Astrocyte of the spinal cord (primary cell): ENCODE measurements at regions not wholly inside any gene's neighbourhood (a gene's known extent, or its start where the extent isn't known, plus 50 kb on each side); places are given as distances from the start of the nearest gene placed in this dataset.

Experiments
- DNase-seq: peaks from one replicate; pipeline ENCODE4 v3.0.0; 2011; ENCODE audit warnings: low read depth, low spot score
- H3K4me3 ChIP-seq: 2 replicates; pipeline ENCODE4 v1.5.1; 2011; ENCODE audit warnings: low read depth, mild to moderate bottlenecking, low read length, moderate library complexity
- CTCF ChIP-seq: IDR thresholded peaks from 2 replicates; pipeline ENCODE4 v1.5.1; 2012; ENCODE audit warnings: low read depth, mild to moderate bottlenecking, low read length, inconsistent platforms
- in situ Hi-C: cut with HindIII; loops from 2 replicates; pipeline ENCODE4 v1.10.0; 2017; ENCODE audit warnings: low sequenced_read_pairs

- no peak for TF ChIP-seq CTCF
- no peak overlapping the region for H3K4me3 ChIP-seq
- no peak for DNase-seq
- in situ Hi-C loops, result no loop called here
Measured at GRCh38 chr6:44006872-44007303, 120.4 kb downstream of the MRPL14 start.

- no peak for TF ChIP-seq CTCF
- DNase-seq, result peak; percentile 50
- in situ Hi-C loops, result no loop called here
- no peak overlapping the region for H3K4me3 ChIP-seq
Measured at GRCh38 chr6:44006123-44006871, 121.0 kb downstream of the MRPL14 start.

GRCh38 chr6:44005507-44005903, 121.7 kb downstream of the MRPL14 start:
- in situ Hi-C loops, result no loop called here

GRCh38 chr6:44004625-44005506, 122.4 kb downstream of the MRPL14 start:
- in situ Hi-C loops, result no loop called here
- no peak overlapping the region for H3K4me3 ChIP-seq
- no peak for DNase-seq
- TF ChIP-seq CTCF, result peak; percentile 41

More at GRCh38 chr6:44005507-44005903, 121.7 kb downstream of the MRPL14 start:
- DNase-seq, result no peak
- H3K4me3 ChIP-seq, result no peak overlapping the region
- no peak for TF ChIP-seq CTCF

- no peak for DNase-seq
- no peak for TF ChIP-seq CTCF
- in situ Hi-C loops, result no loop called here
- H3K4me3 ChIP-seq, result no peak overlapping the region
Measured at GRCh38 chr6:44004136-44004535, 123.1 kb downstream of the MRPL14 start.

- H3K4me3 ChIP-seq, result no peak overlapping the region
- in situ Hi-C loops, result no loop called here
- DNase-seq, result no peak
- TF ChIP-seq CTCF, result no peak
Measured at GRCh38 chr6:44003345-44004061, 123.7 kb downstream of the MRPL14 start.
